ENCODE measurements at regions not wholly inside any gene's neighbourhood (a gene's known extent, or its start where the extent isn't known, plus 50 kb on each side); places are given as distances from the start of the nearest gene placed in this dataset.

- Histone ChIP-seq H3K9me3 (ENCODE audit: low read depth, low read length) (no peaks in the 10 kb centered on the region), H3K4me2 (ENCODE audit: insufficient read depth, low read length) (no peak overlapping the region), H3K79me2 (ENCODE audit: insufficient read depth, low read length) (peaks cover 5% of the 10 kb centered on the region), H2AFZ (ENCODE audit: low read length) (no peak overlapping the region), H3K27me3 (ENCODE audit: insufficient read depth, low read length) (peaks cover 4% of the 10 kb centered on the region), H3K4me1 (ENCODE audit: insufficient read depth, low read length) (no peaks in the 10 kb centered on the region), H3K36me3 (ENCODE audit: insufficient read depth, low read length) (no peaks in the 10 kb centered on the region), H3K27ac (ENCODE audit: low read depth, low read length) (no peak overlapping the region), H4K20me1 (ENCODE audit: insufficient read depth, low read length) (peaks cover 4% of the 10 kb centered on the region), H3K4me3 (ENCODE audit: insufficient read depth, low read length) (no peak overlapping the region)
- DNase-seq (ENCODE audit: insufficient read length, low spot score, missing footprints) = peak; percentile 50
- no peak for TF ChIP-seq CTCF (IDR thresholded peaks at IDR 0.05; ENCODE audit: extremely low read depth, low read depth, low read length)
Measured at GRCh38 chrX:74246524-74246923, 57.5 kb upstream of the ZCCHC13 start.

- H3K27ac ChIP-seq (ENCODE audit: low read depth, low read length) = no peak overlapping the region
- no peaks in the 10 kb centered on the region for H3K9me3 ChIP-seq (ENCODE audit: low read depth, low read length)
- no peak overlapping the region for H2AFZ ChIP-seq (ENCODE audit: low read length)
- no peak for DNase-seq (ENCODE audit: insufficient read length, low spot score, missing footprints)
- no peaks in the 10 kb centered on the region for H3K4me1 ChIP-seq (ENCODE audit: insufficient read depth, low read length)
- no peak for TF ChIP-seq CTCF (IDR thresholded peaks at IDR 0.05; ENCODE audit: extremely low read depth, low read depth, low read length)
- peaks cover 8% of the 10 kb centered on the region for H4K20me1 ChIP-seq (ENCODE audit: insufficient read depth, low read length)
- H3K4me3 ChIP-seq (ENCODE audit: insufficient read depth, low read length) = no peak overlapping the region
- H3K36me3 ChIP-seq (ENCODE audit: insufficient read depth, low read length) = peaks cover 19% of the 10 kb centered on the region
- H3K4me2 ChIP-seq (ENCODE audit: insufficient read depth, low read length) = no peak overlapping the region
- no peaks in the 10 kb centered on the region for H3K79me2 ChIP-seq (ENCODE audit: insufficient read depth, low read length)
- no peaks in the 10 kb centered on the region for H3K27me3 ChIP-seq (ENCODE audit: insufficient read depth, low read length)
Measured at GRCh38 chrX:74242484-74243138, 61.4 kb upstream of the ZCCHC13 start.

GRCh38 chrX:74242050-74242449 lies 61.9 kb upstream of the ZCCHC13 start:
- H3K4me2 ChIP-seq (ENCODE audit: insufficient read depth, low read length) = no peak overlapping the region
- DNase-seq (ENCODE audit: insufficient read length, low spot score, missing footprints) = peak; percentile 11
- no peak for TF ChIP-seq CTCF (IDR thresholded peaks at IDR 0.05; ENCODE audit: extremely low read depth, low read depth, low read length)
- H3K79me2 ChIP-seq (ENCODE audit: insufficient read depth, low read length) = no peaks in the 10 kb centered on the region
- no peak overlapping the region for H3K4me3 ChIP-seq (ENCODE audit: insufficient read depth, low read length)
- peaks cover 8% of the 10 kb centered on the region for H4K20me1 ChIP-seq (ENCODE audit: insufficient read depth, low read length)
- H3K4me1 ChIP-seq (ENCODE audit: insufficient read depth, low read length) = no peaks in the 10 kb centered on the region
- no peaks in the 10 kb centered on the region for H3K27me3 ChIP-seq (ENCODE audit: insufficient read depth, low read length)
- no peak overlapping the region for H2AFZ ChIP-seq (ENCODE audit: low read length)
- peaks cover 19% of the 10 kb centered on the region for H3K36me3 ChIP-seq (ENCODE audit: insufficient read depth, low read length)
- no peaks in the 10 kb centered on the region for H3K9me3 ChIP-seq (ENCODE audit: low read depth, low read length)
- H3K27ac ChIP-seq (ENCODE audit: low read depth, low read length) = no peak overlapping the region

GRCh38 chrX:74238771-74239170 lies 65.2 kb upstream of the ZCCHC13 start:
- Histone ChIP-seq H2AFZ (ENCODE audit: low read length) (no peak overlapping the region), H3K4me2 (ENCODE audit: insufficient read depth, low read length) (no peak overlapping the region), H3K4me3 (ENCODE audit: insufficient read depth, low read length) (no peak overlapping the region), H4K20me1 (ENCODE audit: insufficient read depth, low read length) (peaks cover 8% of the 10 kb centered on the region), H3K27ac (ENCODE audit: low read depth, low read length) (no peak overlapping the region), H3K27me3 (ENCODE audit: insufficient read depth, low read length) (no peaks in the 10 kb centered on the region), H3K79me2 (ENCODE audit: insufficient read depth, low read length) (no peaks in the 10 kb centered on the region), H3K4me1 (ENCODE audit: insufficient read depth, low read length) (no peaks in the 10 kb centered on the region), H3K9me3 (ENCODE audit: low read depth, low read length) (no peaks in the 10 kb centered on the region), H3K36me3 (ENCODE audit: insufficient read depth, low read length) (peaks cover 19% of the 10 kb centered on the region)
- TF ChIP-seq CTCF (IDR thresholded peaks at IDR 0.05; ENCODE audit: extremely low read depth, low read depth, low read length) = no peak
- no peak for DNase-seq (ENCODE audit: insufficient read length, low spot score, missing footprints)

Data from osteoblast (primary cell).